Globus pallidus (tissue), 1 donor: ENCODE measurements at regions not wholly inside any gene's neighbourhood (a gene's known extent, or its start where the extent isn't known, plus 50 kb on each side); places are given as distances from the start of the nearest gene placed in this dataset.
"Not testable (repeated sequence)": the region's sequence is repeated elsewhere in the genome, so short reads cannot be mapped to it uniquely, and the experiment has no call there.

Source experiments
- DNase-seq: peaks from one replicate; pipeline ENCODE4 v3.0.0-alpha.2; 2015; ENCODE audit warnings: low spot score

GRCh38 chr15:55126111-55126510 lies 70.6 kb downstream of the RSL24D1 start:
- no peak for DNase-seq

- no peak for DNase-seq
Observed at GRCh38 chr15:55124616-55125015, 72.1 kb downstream of the RSL24D1 start.

- DNase-seq = no peak
Observed at GRCh38 chr15:55118344-55118870, 78.3 kb downstream of the RSL24D1 start.

- no peak for DNase-seq
Observed at GRCh38 chr15:55116636-55117035, 80.1 kb downstream of the RSL24D1 start.

GRCh38 chr15:55113736-55114135 lies 83.0 kb downstream of the RSL24D1 start:
- DNase-seq = no peak

- DNase-seq = no peak
Observed at GRCh38 chr15:55112706-55113105, 84.0 kb downstream of the RSL24D1 start.

GRCh38 chr15:55110446-55110845 lies 86.3 kb downstream of the RSL24D1 start:
- DNase-seq = no peak

GRCh38 chr15:55108858-55109518 lies 87.8 kb downstream of the RSL24D1 start:
- DNase-seq = peak; percentile 61

GRCh38 chr15:55108448-55108847 lies 88.3 kb downstream of the RSL24D1 start:
- peak; percentile 8 for DNase-seq

- no peak for DNase-seq
Observed at GRCh38 chr15:55106155-55106554, 90.6 kb downstream of the RSL24D1 start.

- no peak for DNase-seq
Observed at GRCh38 chr15:55094136-55094535, 102.6 kb downstream of the RSL24D1 start.

GRCh38 chr15:55088207-55088606 lies 108.5 kb downstream of the RSL24D1 start:
- no peak for DNase-seq

GRCh38 chr15:55084673-55085072 lies 112.1 kb downstream of the RSL24D1 start:
- DNase-seq = no peak

GRCh38 chr15:55084216-55084615 lies 112.5 kb downstream of the RSL24D1 start:
- DNase-seq = no peak

GRCh38 chr15:55077052-55077451 lies 119.7 kb downstream of the RSL24D1 start:
- not testable (repeated sequence) for DNase-seq

- DNase-seq = no peak
Observed at GRCh38 chr15:55074431-55074830, 122.3 kb downstream of the RSL24D1 start.

GRCh38 chr15:55063970-55064369 lies 132.8 kb downstream of the RSL24D1 start:
- not testable (repeated sequence) for DNase-seq

GRCh38 chr15:55060836-55061235 lies 135.9 kb downstream of the RSL24D1 start:
- no peak for DNase-seq

- DNase-seq = no peak
Observed at GRCh38 chr15:55056500-55056899, 140.2 kb downstream of the RSL24D1 start.

GRCh38 chr15:55044162-55044561 lies 152.6 kb downstream of the RSL24D1 start:
- DNase-seq = no peak

- no peak for DNase-seq
Observed at GRCh38 chr15:55037071-55037470, 159.7 kb downstream of the RSL24D1 start.

- DNase-seq = no peak
Observed at GRCh38 chr15:55035749-55036148, 161.0 kb downstream of the RSL24D1 start.

GRCh38 chr15:55033574-55033973 lies 163.2 kb downstream of the RSL24D1 start:
- DNase-seq = no peak

GRCh38 chr15:55031727-55032126 lies 165.0 kb downstream of the RSL24D1 start:
- DNase-seq = peak; percentile 41
